ENCODE measurements at regions not wholly inside any gene's neighbourhood (a gene's known extent, or its start where the extent isn't known, plus 50 kb on each side); places are given as distances from the start of the nearest gene placed in this dataset.

GRCh38 chr7:124191713-124192112 is 158.8 kb upstream of the TMEM229A start:
- TF ChIP-seq EZH2 (IDR thresholded peaks at IDR 0.05; ENCODE audit: borderline replicate concordance, low read depth, low read length, severe bottlenecking), result no peak
- TF ChIP-seq, protein P1, sequence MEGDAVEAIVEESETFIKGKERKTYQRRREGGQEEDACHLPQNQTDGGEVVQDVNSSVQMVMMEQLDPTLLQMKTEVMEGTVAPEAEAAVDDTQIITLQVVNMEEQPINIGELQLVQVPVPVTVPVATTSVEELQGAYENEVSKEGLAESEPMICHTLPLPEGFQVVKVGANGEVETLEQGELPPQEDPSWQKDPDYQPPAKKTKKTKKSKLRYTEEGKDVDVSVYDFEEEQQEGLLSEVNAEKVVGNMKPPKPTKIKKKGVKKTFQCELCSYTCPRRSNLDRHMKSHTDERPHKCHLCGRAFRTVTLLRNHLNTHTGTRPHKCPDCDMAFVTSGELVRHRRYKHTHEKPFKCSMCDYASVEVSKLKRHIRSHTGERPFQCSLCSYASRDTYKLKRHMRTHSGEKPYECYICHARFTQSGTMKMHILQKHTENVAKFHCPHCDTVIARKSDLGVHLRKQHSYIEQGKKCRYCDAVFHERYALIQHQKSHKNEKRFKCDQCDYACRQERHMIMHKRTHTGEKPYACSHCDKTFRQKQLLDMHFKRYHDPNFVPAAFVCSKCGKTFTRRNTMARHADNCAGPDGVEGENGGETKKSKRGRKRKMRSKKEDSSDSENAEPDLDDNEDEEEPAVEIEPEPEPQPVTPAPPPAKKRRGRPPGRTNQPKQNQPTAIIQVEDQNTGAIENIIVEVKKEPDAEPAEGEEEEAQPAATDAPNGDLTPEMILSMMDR (IDR thresholded peaks at IDR 0.05; ENCODE audit: borderline replicate concordance, extremely low read depth, low read length, poor library complexity, severe bottlenecking), result no peak
